ENCODE measurements at regions not wholly inside any gene's neighbourhood (a gene's known extent, or its start where the extent isn't known, plus 50 kb on each side); places are given as distances from the start of the nearest gene placed in this dataset.

DNA sequence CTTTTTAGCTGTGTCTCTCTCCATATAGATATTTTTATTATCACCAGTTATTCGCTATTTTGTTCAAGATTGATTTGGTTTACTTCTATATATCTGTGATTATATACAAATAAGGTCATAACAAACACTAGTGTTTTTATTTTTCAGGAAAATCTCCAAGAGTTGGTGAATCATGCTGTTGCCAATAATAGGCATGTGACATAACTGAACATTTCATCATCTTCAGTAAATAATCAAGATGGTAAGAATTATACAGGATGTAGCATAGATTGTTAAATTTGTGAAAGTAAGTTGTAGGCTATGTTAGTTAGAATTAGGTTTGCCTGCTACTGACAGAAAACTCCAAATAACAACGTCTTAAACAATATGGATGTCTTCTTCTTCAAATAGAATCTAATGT lies 240.9 kb upstream of the PDE3A start:
- no peaks in the 10 kb centered on the region for H3K9me3 ChIP-seq (ENCODE audit: control insufficient read depth, insufficient read depth, low read depth, low read length)
- ChIA-PET POLR2A (no interaction called here), CTCF (no interaction called here)
- no peak for ATAC-seq
- in situ Hi-C loops (cut with HindIII; ENCODE audit: low pct_unique_long_range_greater_than_20kb, low sequenced_read_pairs), result no loop called here
- intact Hi-C loops (cut with micrococcal nuclease; ENCODE audit: unreplicated experiment), result no loop called here
- TF ChIP-seq SIN3A (IDR thresholded peaks at IDR 0.05; ENCODE audit: borderline replicate concordance, insufficient read depth, low read depth, low read length) (no peak), POLR2AphosphoS5 (IDR thresholded peaks at IDR 0.05; ENCODE audit: low read depth, low read length) (no peak), TCF7L2 (IDR thresholded peaks at IDR 0.05; ENCODE audit: low read depth, low read length) (no peak)
- TF ChIP-seq, protein P1, sequence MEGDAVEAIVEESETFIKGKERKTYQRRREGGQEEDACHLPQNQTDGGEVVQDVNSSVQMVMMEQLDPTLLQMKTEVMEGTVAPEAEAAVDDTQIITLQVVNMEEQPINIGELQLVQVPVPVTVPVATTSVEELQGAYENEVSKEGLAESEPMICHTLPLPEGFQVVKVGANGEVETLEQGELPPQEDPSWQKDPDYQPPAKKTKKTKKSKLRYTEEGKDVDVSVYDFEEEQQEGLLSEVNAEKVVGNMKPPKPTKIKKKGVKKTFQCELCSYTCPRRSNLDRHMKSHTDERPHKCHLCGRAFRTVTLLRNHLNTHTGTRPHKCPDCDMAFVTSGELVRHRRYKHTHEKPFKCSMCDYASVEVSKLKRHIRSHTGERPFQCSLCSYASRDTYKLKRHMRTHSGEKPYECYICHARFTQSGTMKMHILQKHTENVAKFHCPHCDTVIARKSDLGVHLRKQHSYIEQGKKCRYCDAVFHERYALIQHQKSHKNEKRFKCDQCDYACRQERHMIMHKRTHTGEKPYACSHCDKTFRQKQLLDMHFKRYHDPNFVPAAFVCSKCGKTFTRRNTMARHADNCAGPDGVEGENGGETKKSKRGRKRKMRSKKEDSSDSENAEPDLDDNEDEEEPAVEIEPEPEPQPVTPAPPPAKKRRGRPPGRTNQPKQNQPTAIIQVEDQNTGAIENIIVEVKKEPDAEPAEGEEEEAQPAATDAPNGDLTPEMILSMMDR (IDR thresholded peaks at IDR 0.05), result no peak
- TF ChIP-seq, protein P2, sequence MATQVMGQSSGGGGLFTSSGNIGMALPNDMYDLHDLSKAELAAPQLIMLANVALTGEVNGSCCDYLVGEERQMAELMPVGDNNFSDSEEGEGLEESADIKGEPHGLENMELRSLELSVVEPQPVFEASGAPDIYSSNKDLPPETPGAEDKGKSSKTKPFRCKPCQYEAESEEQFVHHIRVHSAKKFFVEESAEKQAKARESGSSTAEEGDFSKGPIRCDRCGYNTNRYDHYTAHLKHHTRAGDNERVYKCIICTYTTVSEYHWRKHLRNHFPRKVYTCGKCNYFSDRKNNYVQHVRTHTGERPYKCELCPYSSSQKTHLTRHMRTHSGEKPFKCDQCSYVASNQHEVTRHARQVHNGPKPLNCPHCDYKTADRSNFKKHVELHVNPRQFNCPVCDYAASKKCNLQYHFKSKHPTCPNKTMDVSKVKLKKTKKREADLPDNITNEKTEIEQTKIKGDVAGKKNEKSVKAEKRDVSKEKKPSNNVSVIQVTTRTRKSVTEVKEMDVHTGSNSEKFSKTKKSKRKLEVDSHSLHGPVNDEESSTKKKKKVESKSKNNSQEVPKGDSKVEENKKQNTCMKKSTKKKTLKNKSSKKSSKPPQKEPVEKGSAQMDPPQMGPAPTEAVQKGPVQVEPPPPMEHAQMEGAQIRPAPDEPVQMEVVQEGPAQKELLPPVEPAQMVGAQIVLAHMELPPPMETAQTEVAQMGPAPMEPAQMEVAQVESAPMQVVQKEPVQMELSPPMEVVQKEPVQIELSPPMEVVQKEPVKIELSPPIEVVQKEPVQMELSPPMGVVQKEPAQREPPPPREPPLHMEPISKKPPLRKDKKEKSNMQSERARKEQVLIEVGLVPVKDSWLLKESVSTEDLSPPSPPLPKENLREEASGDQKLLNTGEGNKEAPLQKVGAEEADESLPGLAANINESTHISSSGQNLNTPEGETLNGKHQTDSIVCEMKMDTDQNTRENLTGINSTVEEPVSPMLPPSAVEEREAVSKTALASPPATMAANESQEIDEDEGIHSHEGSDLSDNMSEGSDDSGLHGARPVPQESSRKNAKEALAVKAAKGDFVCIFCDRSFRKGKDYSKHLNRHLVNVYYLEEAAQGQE (IDR thresholded peaks at IDR 0.05; ENCODE audit: insufficient read depth in 1 of 2, low read depth in 2 of 2, low read length in 1 of 2), result no peak
- H3K4me1 ChIP-seq (ENCODE audit: control insufficient read depth, insufficient read depth, low read length), result no peaks in the 10 kb centered on the region
- BruUV-seq (replicated peaks), result no TSS peak
- no peaks in the 10 kb centered on the region for H3K27me3 ChIP-seq (ENCODE audit: control insufficient read depth, insufficient read depth, low read length)
- no peak overlapping the region for H3K4me3 ChIP-seq (ENCODE audit: low read depth in 2 of 2, low read length in 2 of 2)
- no peak overlapping the region for H3K27ac ChIP-seq (ENCODE audit: low read length)
- H3K36me3 ChIP-seq (ENCODE audit: control insufficient read depth, insufficient read depth, low read length), result no peaks in the 10 kb centered on the region
- DNase-seq (ENCODE audit: low read depth, low spot score), result no peak

DNA sequence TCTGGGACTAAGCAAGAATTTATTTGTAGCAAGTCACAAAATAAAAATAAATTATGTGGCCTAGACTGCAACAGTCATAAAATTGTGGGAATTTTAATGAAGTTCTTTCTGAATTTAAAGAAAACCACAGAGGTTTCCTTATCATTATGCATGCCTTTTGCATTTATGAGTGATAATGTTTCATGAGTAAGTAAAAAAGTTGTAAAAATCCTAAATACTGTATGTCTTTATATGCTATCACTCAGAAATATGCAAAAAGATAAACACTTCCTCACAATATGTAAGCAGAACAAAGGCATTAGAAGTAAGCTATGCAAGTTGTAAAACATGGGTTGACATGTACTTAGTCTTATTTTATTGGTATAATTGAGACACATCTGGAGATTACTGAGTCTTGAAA lies 239.4 kb upstream of the PDE3A start:
- DNase-seq (ENCODE audit: low read depth, low spot score), result no peak
- no peak for TF ChIP-seq SIN3A (IDR thresholded peaks at IDR 0.05; ENCODE audit: borderline replicate concordance, insufficient read depth, low read depth, low read length)
- no peak for TF ChIP-seq POLR2AphosphoS5 (IDR thresholded peaks at IDR 0.05; ENCODE audit: low read depth, low read length)
- intact Hi-C loops (cut with micrococcal nuclease; ENCODE audit: unreplicated experiment), result no loop called here
- Histone ChIP-seq H3K27ac (ENCODE audit: low read length) (no peak overlapping the region), H3K4me3 (ENCODE audit: low read depth in 2 of 2, low read length in 2 of 2) (no peak overlapping the region), H3K27me3 (ENCODE audit: control insufficient read depth, insufficient read depth, low read length) (no peaks in the 10 kb centered on the region), H3K9me3 (ENCODE audit: control insufficient read depth, insufficient read depth, low read depth, low read length) (no peaks in the 10 kb centered on the region), H3K4me1 (ENCODE audit: control insufficient read depth, insufficient read depth, low read length) (no peaks in the 10 kb centered on the region), H3K36me3 (ENCODE audit: control insufficient read depth, insufficient read depth, low read length) (no peaks in the 10 kb centered on the region)
- CTCF ChIA-PET, result no interaction called here
- in situ Hi-C loops (cut with HindIII; ENCODE audit: low pct_unique_long_range_greater_than_20kb, low sequenced_read_pairs), result no loop called here
- no peak for ATAC-seq
- BruUV-seq (replicated peaks), result no TSS peak
- POLR2A ChIA-PET, result no interaction called here

DNA sequence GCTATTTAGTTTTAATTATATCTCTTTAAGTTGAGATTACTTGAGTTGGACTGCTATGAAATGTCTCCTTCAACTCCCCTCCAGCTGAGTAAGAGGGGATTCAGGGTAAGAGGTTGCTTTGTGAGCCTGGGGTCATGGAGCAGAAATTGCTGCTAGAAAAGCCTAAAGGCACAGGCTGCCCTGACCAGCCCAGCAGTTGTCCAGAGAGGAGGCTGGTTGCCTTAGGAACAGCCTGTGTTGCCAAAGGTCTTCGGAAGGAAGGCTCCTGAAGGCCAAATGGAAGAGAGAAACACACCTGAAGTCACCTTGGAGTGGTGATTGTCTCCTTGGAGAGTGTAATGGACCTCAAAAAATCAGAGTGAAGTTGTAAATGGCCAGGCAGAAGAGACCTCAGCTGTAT lies 235.5 kb upstream of the PDE3A start:
- TF ChIP-seq TCF7L2 (IDR thresholded peaks at IDR 0.05; ENCODE audit: low read depth, low read length) (no peak), SIN3A (IDR thresholded peaks at IDR 0.05; ENCODE audit: borderline replicate concordance, insufficient read depth, low read depth, low read length) (no peak), POLR2AphosphoS5 (IDR thresholded peaks at IDR 0.05; ENCODE audit: low read depth, low read length) (no peak)
- TF ChIP-seq, protein P1 (IDR thresholded peaks at IDR 0.05), result no peak
- TF ChIP-seq, protein P2 (IDR thresholded peaks at IDR 0.05; ENCODE audit: insufficient read depth in 1 of 2, low read depth in 2 of 2, low read length in 1 of 2), result no peak
- no TSS peak for BruUV-seq (replicated peaks)
- no peak for ATAC-seq
- no peaks in the 10 kb centered on the region for H3K4me1 ChIP-seq (ENCODE audit: control insufficient read depth, insufficient read depth, low read length)
- in situ Hi-C loops (cut with HindIII; ENCODE audit: low pct_unique_long_range_greater_than_20kb, low sequenced_read_pairs), result no loop called here
- no peak overlapping the region for H3K27ac ChIP-seq (ENCODE audit: low read length)
- no peaks in the 10 kb centered on the region for H3K36me3 ChIP-seq (ENCODE audit: control insufficient read depth, insufficient read depth, low read length)
- H3K9me3 ChIP-seq (ENCODE audit: control insufficient read depth, insufficient read depth, low read depth, low read length), result no peaks in the 10 kb centered on the region
- H3K27me3 ChIP-seq (ENCODE audit: control insufficient read depth, insufficient read depth, low read length), result no peaks in the 10 kb centered on the region
- no peak for DNase-seq (ENCODE audit: low read depth, low spot score)
- ChIA-PET CTCF (no interaction called here), POLR2A (no interaction called here)
- intact Hi-C loops (cut with micrococcal nuclease; ENCODE audit: unreplicated experiment), result no loop called here
- no peak overlapping the region for H3K4me3 ChIP-seq (ENCODE audit: low read depth in 2 of 2, low read length in 2 of 2)
